ENCODE measurements at regions not wholly inside any gene's neighbourhood (a gene's known extent, or its start where the extent isn't known, plus 50 kb on each side); places are given as distances from the start of the nearest gene placed in this dataset.

DNA sequence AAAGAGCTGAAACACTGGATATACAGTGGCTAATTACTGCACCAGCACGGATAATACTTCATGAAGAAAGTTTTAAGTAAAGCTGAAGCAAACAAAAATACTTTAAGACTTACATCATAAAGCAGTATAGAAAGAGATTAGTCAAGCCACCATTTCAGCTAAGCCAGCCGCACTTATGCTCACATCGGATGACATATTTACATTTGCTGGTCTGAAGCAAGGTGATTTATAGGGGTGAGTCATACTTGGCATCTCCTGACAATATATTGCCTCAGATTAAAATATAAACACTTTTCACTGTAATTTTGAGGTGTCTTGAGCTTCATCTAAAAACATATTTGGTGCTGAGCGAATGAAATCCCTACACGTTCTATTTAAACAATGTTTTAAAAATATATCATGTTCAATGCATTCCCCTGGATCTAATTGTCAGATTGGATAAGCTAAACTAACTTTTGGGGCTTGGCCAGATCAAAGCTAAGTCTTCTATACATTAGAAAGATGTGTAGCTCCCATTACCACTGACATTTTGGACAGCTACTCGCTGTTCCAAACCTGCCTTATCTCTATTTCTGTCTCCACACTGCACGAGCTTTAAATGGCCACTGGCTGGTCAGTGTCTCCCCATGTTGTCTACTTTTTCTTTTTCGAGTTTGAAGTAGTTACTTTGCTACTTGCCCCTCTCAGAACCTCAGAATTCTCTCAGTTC is 103.2 kb downstream of the VCX2 start:
- TF ChIP-seq POLR2A (IDR thresholded peaks at IDR 0.05) = no peak
- TF ChIP-seq, protein P1, sequence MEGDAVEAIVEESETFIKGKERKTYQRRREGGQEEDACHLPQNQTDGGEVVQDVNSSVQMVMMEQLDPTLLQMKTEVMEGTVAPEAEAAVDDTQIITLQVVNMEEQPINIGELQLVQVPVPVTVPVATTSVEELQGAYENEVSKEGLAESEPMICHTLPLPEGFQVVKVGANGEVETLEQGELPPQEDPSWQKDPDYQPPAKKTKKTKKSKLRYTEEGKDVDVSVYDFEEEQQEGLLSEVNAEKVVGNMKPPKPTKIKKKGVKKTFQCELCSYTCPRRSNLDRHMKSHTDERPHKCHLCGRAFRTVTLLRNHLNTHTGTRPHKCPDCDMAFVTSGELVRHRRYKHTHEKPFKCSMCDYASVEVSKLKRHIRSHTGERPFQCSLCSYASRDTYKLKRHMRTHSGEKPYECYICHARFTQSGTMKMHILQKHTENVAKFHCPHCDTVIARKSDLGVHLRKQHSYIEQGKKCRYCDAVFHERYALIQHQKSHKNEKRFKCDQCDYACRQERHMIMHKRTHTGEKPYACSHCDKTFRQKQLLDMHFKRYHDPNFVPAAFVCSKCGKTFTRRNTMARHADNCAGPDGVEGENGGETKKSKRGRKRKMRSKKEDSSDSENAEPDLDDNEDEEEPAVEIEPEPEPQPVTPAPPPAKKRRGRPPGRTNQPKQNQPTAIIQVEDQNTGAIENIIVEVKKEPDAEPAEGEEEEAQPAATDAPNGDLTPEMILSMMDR (IDR thresholded peaks at IDR 0.05) = no peak
- no peak for TF ChIP-seq POLR2AphosphoS5 (IDR thresholded peaks at IDR 0.05)
